ENCODE measurements at regions not wholly inside any gene's neighbourhood (a gene's known extent, or its start where the extent isn't known, plus 50 kb on each side); places are given as distances from the start of the nearest gene placed in this dataset.
A peak's percentile ranks its signal among the peaks of the same experiment; 100 is the strongest.

DNA sequence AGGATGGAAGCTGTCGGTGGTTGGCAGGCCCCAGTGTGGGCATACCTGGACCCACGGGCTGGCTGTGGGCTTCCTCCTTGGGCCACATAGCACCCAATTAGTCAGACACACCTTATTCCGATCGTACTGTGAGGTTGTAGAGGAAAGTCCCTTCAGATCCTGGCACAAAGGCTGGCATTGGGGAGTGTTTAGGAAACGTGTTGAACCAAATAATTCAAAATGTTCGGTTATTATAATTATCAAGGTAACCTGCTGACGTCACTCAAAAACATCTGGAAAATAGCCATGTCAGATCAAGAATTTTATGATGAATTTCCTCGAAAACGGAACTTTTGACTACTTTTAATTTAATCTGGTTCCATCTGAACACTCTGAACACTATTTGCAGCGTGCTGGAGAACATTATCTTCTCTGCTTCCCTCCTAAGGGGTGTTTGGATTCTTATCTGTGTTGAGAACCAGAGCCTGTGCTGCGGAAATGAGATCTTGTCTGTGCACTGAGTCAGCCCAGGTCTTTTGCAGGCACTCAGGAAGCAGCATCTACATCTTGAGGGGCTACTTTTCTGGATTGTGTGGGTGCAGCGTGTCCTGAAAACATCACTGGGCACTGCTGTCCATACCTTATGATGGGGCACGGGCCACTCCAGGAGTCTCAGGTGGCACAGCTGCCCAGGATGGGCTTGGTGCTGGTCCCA lies 100.3 kb downstream of the SLC25A47 start (continued):
- TF ChIP-seq, protein P1, sequence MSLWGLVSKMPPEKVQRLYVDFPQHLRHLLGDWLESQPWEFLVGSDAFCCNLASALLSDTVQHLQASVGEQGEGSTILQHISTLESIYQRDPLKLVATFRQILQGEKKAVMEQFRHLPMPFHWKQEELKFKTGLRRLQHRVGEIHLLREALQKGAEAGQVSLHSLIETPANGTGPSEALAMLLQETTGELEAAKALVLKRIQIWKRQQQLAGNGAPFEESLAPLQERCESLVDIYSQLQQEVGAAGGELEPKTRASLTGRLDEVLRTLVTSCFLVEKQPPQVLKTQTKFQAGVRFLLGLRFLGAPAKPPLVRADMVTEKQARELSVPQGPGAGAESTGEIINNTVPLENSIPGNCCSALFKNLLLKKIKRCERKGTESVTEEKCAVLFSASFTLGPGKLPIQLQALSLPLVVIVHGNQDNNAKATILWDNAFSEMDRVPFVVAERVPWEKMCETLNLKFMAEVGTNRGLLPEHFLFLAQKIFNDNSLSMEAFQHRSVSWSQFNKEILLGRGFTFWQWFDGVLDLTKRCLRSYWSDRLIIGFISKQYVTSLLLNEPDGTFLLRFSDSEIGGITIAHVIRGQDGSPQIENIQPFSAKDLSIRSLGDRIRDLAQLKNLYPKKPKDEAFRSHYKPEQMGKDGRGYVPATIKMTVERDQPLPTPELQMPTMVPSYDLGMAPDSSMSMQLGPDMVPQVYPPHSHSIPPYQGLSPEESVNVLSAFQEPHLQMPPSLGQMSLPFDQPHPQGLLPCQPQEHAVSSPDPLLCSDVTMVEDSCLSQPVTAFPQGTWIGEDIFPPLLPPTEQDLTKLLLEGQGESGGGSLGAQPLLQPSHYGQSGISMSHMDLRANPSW (CRISPR knock-in tag; IDR thresholded peaks at IDR 0.05) = no peak
- TF ChIP-seq HIVEP1 (CRISPR knock-in tag; IDR thresholded peaks at IDR 0.05) (no peak), JUND (IDR thresholded peaks at IDR 0.05; ENCODE audit: borderline replicate concordance, low read depth, low read length) (peak; percentile 83; the same call in 1 of the 2 replicates), JUND (tag; IDR thresholded peaks at IDR 0.05; ENCODE audit: borderline replicate concordance, low read depth, low read length) (peak; percentile 85; the same call in 2 of the 3 replicates), MXD1 (CRISPR knock-in tag; IDR thresholded peaks at IDR 0.05; ENCODE audit: borderline replicate concordance, poor library complexity, severe bottlenecking) (no peak), ELF1 (tag; IDR thresholded peaks at IDR 0.05) (no peak), PHTF2 (CRISPR knock-in tag; IDR thresholded peaks at IDR 0.05) (no peak), NFATC3 (IDR thresholded peaks at IDR 0.05) (no peak), FUS (optimal IDR thresholded peaks at IDR 0.05; ENCODE audit: low read depth, low read length) (no peak), CBX3 (IDR thresholded peaks at IDR 0.05; ENCODE audit: borderline replicate concordance in 1 of 2, low read length in 2 of 2) (no peak), TSC22D4 (tag; IDR thresholded peaks at IDR 0.05) (no peak), ZNF239 (CRISPR knock-in tag; IDR thresholded peaks at IDR 0.05) (no peak), BRF2 (IDR thresholded peaks at IDR 0.05; ENCODE audit: borderline replicate concordance, insufficient read depth, insufficient read length) (no peak), ZNF77 (CRISPR knock-in tag; IDR thresholded peaks at IDR 0.05) (no peak), FOXP1 (CRISPR knock-in tag; IDR thresholded peaks at IDR 0.05) (no peak), TAF15 (IDR thresholded peaks at IDR 0.05; ENCODE audit: low read depth, low read length) (no peak), XRCC4 (IDR thresholded peaks at IDR 0.05; ENCODE audit: extremely low read depth, insufficient read depth, insufficient read length) (no peak)
- TF ChIP-seq, protein P2, sequence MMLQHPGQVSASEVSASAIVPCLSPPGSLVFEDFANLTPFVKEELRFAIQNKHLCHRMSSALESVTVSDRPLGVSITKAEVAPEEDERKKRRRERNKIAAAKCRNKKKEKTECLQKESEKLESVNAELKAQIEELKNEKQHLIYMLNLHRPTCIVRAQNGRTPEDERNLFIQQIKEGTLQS (IDR thresholded peaks at IDR 0.05) = peak; percentile 52
- TF ChIP-seq, protein P2 (CRISPR knock-in tag; conservative IDR thresholded peaks at IDR 0.05) = no peak
- TF ChIP-seq, protein P3, sequence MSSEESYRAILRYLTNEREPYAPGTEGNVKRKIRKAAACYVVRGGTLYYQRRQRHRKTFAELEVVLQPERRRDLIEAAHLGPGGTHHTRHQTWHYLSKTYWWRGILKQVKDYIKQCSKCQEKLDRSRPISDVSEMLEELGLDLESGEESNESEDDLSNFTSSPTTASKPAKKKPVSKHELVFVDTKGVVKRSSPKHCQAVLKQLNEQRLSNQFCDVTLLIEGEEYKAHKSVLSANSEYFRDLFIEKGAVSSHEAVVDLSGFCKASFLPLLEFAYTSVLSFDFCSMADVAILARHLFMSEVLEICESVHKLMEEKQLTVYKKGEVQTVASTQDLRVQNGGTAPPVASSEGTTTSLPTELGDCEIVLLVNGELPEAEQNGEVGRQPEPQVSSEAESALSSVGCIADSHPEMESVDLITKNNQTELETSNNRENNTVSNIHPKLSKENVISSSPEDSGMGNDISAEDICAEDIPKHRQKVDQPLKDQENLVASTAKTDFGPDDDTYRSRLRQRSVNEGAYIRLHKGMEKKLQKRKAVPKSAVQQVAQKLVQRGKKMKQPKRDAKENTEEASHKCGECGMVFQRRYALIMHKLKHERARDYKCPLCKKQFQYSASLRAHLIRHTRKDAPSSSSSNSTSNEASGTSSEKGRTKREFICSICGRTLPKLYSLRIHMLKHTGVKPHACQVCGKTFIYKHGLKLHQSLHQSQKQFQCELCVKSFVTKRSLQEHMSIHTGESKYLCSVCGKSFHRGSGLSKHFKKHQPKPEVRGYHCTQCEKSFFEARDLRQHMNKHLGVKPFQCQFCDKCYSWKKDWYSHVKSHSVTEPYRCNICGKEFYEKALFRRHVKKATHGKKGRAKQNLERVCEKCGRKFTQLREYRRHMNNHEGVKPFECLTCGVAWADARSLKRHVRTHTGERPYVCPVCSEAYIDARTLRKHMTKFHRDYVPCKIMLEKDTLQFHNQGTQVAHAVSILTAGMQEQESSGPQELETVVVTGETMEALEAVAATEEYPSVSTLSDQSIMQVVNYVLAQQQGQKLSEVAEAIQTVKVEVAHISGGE (CRISPR knock-in tag; IDR thresholded peaks at IDR 0.05) = no peak
